A673 (cell line): ENCODE measurements at regions not wholly inside any gene's neighbourhood (a gene's known extent, or its start where the extent isn't known, plus 50 kb on each side); places are given as distances from the start of the nearest gene placed in this dataset.
A peak's percentile ranks its signal among the peaks of the same experiment; 100 is the strongest.

Source experiments
- BruUV-seq: library from RNA; stranded (reverse); fragments of 400-500 nt; replicated peaks from 2 replicates; lab custom pipeline; 2021; lab: Mats Ljungman, UMichigan
- CTCF ChIA-PET: fragments of 300-600 bp; sonication (Branson Sonifier 250); formaldehyde crosslinking; loops from one replicate; lab custom pipeline; 2022; ENCODE audit warnings: antibody characterized with exemption; lab: Charles Lee
- POLR2A ChIA-PET: fragments of 300-600 bp; sonication (Branson Sonifier 250); formaldehyde crosslinking; loops from one replicate; lab custom pipeline; 2022; ENCODE audit warnings: antibody characterized with exemption; ENCODE audit not compliant: low non-redundant PET; lab: Charles Lee
- DNase-seq: peaks from one replicate; pipeline ENCODE4 v3.0.0-alpha.2; 2015; ENCODE audit warnings: low spot score
- H3K27ac ChIP-seq: fragments of 200-600 bp; sonication (generic); 2 replicates; pipeline ENCODE4 v1.5.1; 2016; ENCODE audit warnings: mixed run types, low read depth, mild to moderate bottlenecking, mixed read lengths, antibody characterized with exemption, low read length; ENCODE audit not compliant: poor library complexity, severe bottlenecking
- H3K27me3 ChIP-seq: fragments of 200-600 bp; sonication (generic); replicated peaks from 2 replicates; pipeline ENCODE4 v1.6.1; 2017; ENCODE audit warnings: mixed run types, low read depth, mild to moderate bottlenecking, mixed read lengths, antibody characterized with exemption, low read length; ENCODE audit not compliant: insufficient read depth, poor library complexity
- H3K36me3 ChIP-seq: fragments of 200-600 bp; sonication (generic); 2 replicates; pipeline ENCODE4 v1.6.1; 2016; ENCODE audit warnings: mixed run types, mild to moderate bottlenecking, mixed read lengths, antibody characterized with exemption, low read length; ENCODE audit not compliant: insufficient read depth, poor library complexity, severe bottlenecking
- H3K4me1 ChIP-seq: fragments of 200-600 bp; sonication (generic); 2 replicates; pipeline ENCODE4 v1.6.1; 2017; ENCODE audit warnings: mixed run types, mild to moderate bottlenecking, mixed read lengths, antibody characterized with exemption, low read length; ENCODE audit not compliant: insufficient read depth, poor library complexity, severe bottlenecking
- H3K4me3 ChIP-seq: fragments of 200-600 bp; sonication (generic); 2 replicates; pipeline ENCODE4 v1.5.1; 2016; ENCODE audit warnings: low read depth, mixed run types, mild to moderate bottlenecking, mixed read lengths, low read length; ENCODE audit not compliant: poor library complexity, severe bottlenecking
- H3K9me3 ChIP-seq: fragments of 200-600 bp; sonication (generic); 2 replicates; pipeline ENCODE4 v1.6.1; 2016; ENCODE audit warnings: mixed run types, low read depth, mild to moderate bottlenecking, mixed read lengths, antibody characterized with exemption, low read length; ENCODE audit not compliant: poor library complexity, severe bottlenecking
- CTCF ChIP-seq: fragments of 300-800, 200-600 bp; sonication (generic); conservative IDR thresholded peaks from 2 replicates; pipeline ENCODE4 v1.5.1; 2017; ENCODE audit warnings: low read depth, mild to moderate bottlenecking, antibody characterized with exemption, low read length, moderate library complexity, mixed read lengths
- EZH2 ChIP-seq: fragments of 200-600 bp; sonication (generic); IDR thresholded peaks from 2 replicates; pipeline ENCODE4 v1.6.1; 2017; ENCODE audit warnings: borderline replicate concordance, low read depth, mild to moderate bottlenecking, mixed read lengths, antibody characterized with exemption, low read length; ENCODE audit not compliant: poor library complexity, severe bottlenecking
- intact Hi-C: fragments of 100-400 bp; cut with micrococcal nuclease; formaldehyde crosslinking; loops from one replicate; pipeline ENCODE4 v1.10.0; 2022; ENCODE audit not compliant: unreplicated experiment

- POLR2A ChIA-PET, result interaction anchor here (0.7 kb wide), 1 partner anchor 204 kb away, joined by 3 read pairs; no protein-coding TSS in a partner anchor
- BruUV-seq, result no TSS peak
These were observed 99.6 kb downstream of the ODF2L start for GRCh38 chr1:86296305-86297205.

GRCh38 chr1:86289746-86290145 lies 106.4 kb downstream of the ODF2L start:
- H3K4me1 ChIP-seq, result peaks cover 20% of the 10 kb centered on the region
- no peaks in the 10 kb centered on the region for H3K9me3 ChIP-seq
- no peaks in the 10 kb centered on the region for H3K27me3 ChIP-seq
- ChIA-PET POLR2A (no interaction called here), CTCF (no interaction called here)
- BruUV-seq, result no TSS peak
- no peak for TF ChIP-seq EZH2
- TF ChIP-seq CTCF, result no peak
- no peak overlapping the region for H3K27ac ChIP-seq
- no peaks in the 10 kb centered on the region for H3K36me3 ChIP-seq
- no peak for DNase-seq
- intact Hi-C loops, result no loop called here
- H3K4me3 ChIP-seq, result no peak overlapping the region

More at GRCh38 chr1:86296305-86297205, 99.6 kb downstream of the ODF2L start:
- Histone ChIP-seq H3K36me3 (no peaks in the 10 kb centered on the region), H3K9me3 (no peaks in the 10 kb centered on the region), H3K27ac (no peak overlapping the region), H3K27me3 (no peaks in the 10 kb centered on the region), H3K4me3 (no peak overlapping the region), H3K4me1 (no peaks in the 10 kb centered on the region)
- DNase-seq, result no peak
- CTCF ChIA-PET, result no interaction called here
- intact Hi-C loops, result no loop called here
- TF ChIP-seq EZH2, result no peak
- no peak for TF ChIP-seq CTCF

GRCh38 chr1:86289161-86289560 lies 107.0 kb downstream of the ODF2L start:
- Histone ChIP-seq H3K27me3 (no peaks in the 10 kb centered on the region), H3K36me3 (no peaks in the 10 kb centered on the region), H3K27ac (no peak overlapping the region), H3K4me1 (peaks cover 20% of the 10 kb centered on the region), H3K9me3 (no peaks in the 10 kb centered on the region), H3K4me3 (no peak overlapping the region)
- TF ChIP-seq CTCF (no peak), EZH2 (no peak)
- ChIA-PET POLR2A (no interaction called here), CTCF (no interaction called here)
- BruUV-seq, result no TSS peak
- DNase-seq, result peak; percentile 21
- intact Hi-C loops, result no loop called here
